Right atrium auricular region (tissue), 2 donors: ENCODE measurements at regions not wholly inside any gene's neighbourhood (a gene's known extent, or its start where the extent isn't known, plus 50 kb on each side); places are given as distances from the start of the nearest gene placed in this dataset.

Source experiments
- DNase-seq: peaks from one replicate; pipeline ENCODE4 v3.0.0-alpha.2; 2019; ENCODE audit warnings: low spot score
- H3K27ac ChIP-seq, 2 donors: fragments of 200-600 bp; sonication (generic); 1 replicate in 1 of 2; 2 replicates in 1 of 2; pipeline ENCODE4 v1.5.1; 2016 to 2019
- H3K27me3 ChIP-seq, 2 donors: fragments of 200-600 bp; sonication (generic); one replicate each; pipeline versions ENCODE4 v1.5.1 to v1.6.0; 2017 to 2019
- H3K36me3 ChIP-seq: fragments of 200-600 bp; sonication (generic); one replicate; pipeline ENCODE4 v1.5.1; 2016
- H3K4me1 ChIP-seq, 2 donors: fragments of 200-600 bp; sonication (generic); one replicate each; pipeline versions ENCODE4 v1.5.1 to v1.6.0; 2017 to 2019
- H3K4me3 ChIP-seq, 2 donors: fragments of 200-600 bp; sonication (generic); 1 replicate in 1 of 2; 2 replicates in 1 of 2; pipeline ENCODE4 v1.5.1; 2017 to 2019; ENCODE audit warnings: mild to moderate bottlenecking in 1 of 2, moderate library complexity in 1 of 2
- H3K9me3 ChIP-seq, 2 donors: fragments of 200-600 bp; sonication (generic); one replicate each; pipeline ENCODE4 v1.5.1; 2019
- CTCF ChIP-seq, 2 donors: fragments of 200-600 bp; sonication (generic); IDR thresholded peaks; one replicate each; pipeline ENCODE4 v1.5.1; 2019; ENCODE audit warnings: antibody characterized with exemption in 2 of 2

GRCh38 chr2:81979086-81979485, 1674.5 kb upstream of the LRRTM1 start:
- Histone ChIP-seq H3K4me3 (no peak overlapping the region), H3K27me3 (no peaks in the 10 kb centered on the region), H3K27ac (no peak overlapping the region), H3K9me3 (no peaks in the 10 kb centered on the region), H3K36me3 (no peaks in the 10 kb centered on the region), H3K4me1 (no peaks in the 10 kb centered on the region)
- no peak for TF ChIP-seq CTCF (IDR thresholded peaks at IDR 0.05)
- DNase-seq, result no peak

- TF ChIP-seq CTCF (IDR thresholded peaks at IDR 0.05), result no peak
- no peak overlapping the region for H3K27ac ChIP-seq
- no peaks in the 10 kb centered on the region for H3K27me3 ChIP-seq
- no peak overlapping the region for H3K4me3 ChIP-seq
- no peaks in the 10 kb centered on the region for H3K36me3 ChIP-seq
- H3K4me1 ChIP-seq, result no peaks in the 10 kb centered on the region
- no peak for DNase-seq
- no peaks in the 10 kb centered on the region for H3K9me3 ChIP-seq
Observed at GRCh38 chr2:81976998-81977397, 1672.4 kb upstream of the LRRTM1 start.

- Histone ChIP-seq H3K4me3 (no peak overlapping the region), H3K4me1 (no peaks in the 10 kb centered on the region), H3K27ac (no peak overlapping the region), H3K36me3 (no peaks in the 10 kb centered on the region), H3K9me3 (no peaks in the 10 kb centered on the region), H3K27me3 (no peaks in the 10 kb centered on the region)
- no peak for DNase-seq
- no peak for TF ChIP-seq CTCF (IDR thresholded peaks at IDR 0.05)
Observed at GRCh38 chr2:81974216-81974615, 1669.7 kb upstream of the LRRTM1 start.

GRCh38 chr2:81942876-81943275, 1638.3 kb upstream of the LRRTM1 start:
- H3K4me3 ChIP-seq, result no peak overlapping the region
- no peak overlapping the region for H3K27ac ChIP-seq
- H3K27me3 ChIP-seq, result no peaks in the 10 kb centered on the region
- no peaks in the 10 kb centered on the region for H3K9me3 ChIP-seq
- no peak for TF ChIP-seq CTCF (IDR thresholded peaks at IDR 0.05)
- no peaks in the 10 kb centered on the region for H3K36me3 ChIP-seq
- no peaks in the 10 kb centered on the region for H3K4me1 ChIP-seq
- DNase-seq, result no peak

- H3K27ac ChIP-seq, result no peak overlapping the region
- DNase-seq, result no peak
- TF ChIP-seq CTCF (IDR thresholded peaks at IDR 0.05), result no peak
- no peaks in the 10 kb centered on the region for H3K9me3 ChIP-seq
- H3K4me1 ChIP-seq, result no peaks in the 10 kb centered on the region
- no peak overlapping the region for H3K4me3 ChIP-seq
- no peaks in the 10 kb centered on the region for H3K36me3 ChIP-seq
- H3K27me3 ChIP-seq, result no peaks in the 10 kb centered on the region
Observed at GRCh38 chr2:81942136-81942680, 1637.7 kb upstream of the LRRTM1 start.

- Histone ChIP-seq H3K4me3 (no peak overlapping the region), H3K27ac (no peak overlapping the region), H3K27me3 (no peaks in the 10 kb centered on the region), H3K9me3 (no peaks in the 10 kb centered on the region), H3K36me3 (no peaks in the 10 kb centered on the region), H3K4me1 (no peaks in the 10 kb centered on the region)
- TF ChIP-seq CTCF (IDR thresholded peaks at IDR 0.05), result no peak
- no peak for DNase-seq
Observed at GRCh38 chr2:81940266-81940955, 1635.9 kb upstream of the LRRTM1 start.
